MG63 (cell line): ENCODE measurements at regions not wholly inside any gene's neighbourhood (a gene's known extent, or its start where the extent isn't known, plus 50 kb on each side); places are given as distances from the start of the nearest gene placed in this dataset.

Source experiments
- DNase-seq: peaks from one replicate; pipeline ENCODE4 v3.0.0-alpha.2; 2020
- H3K27me3 ChIP-seq: fragments of 250-450 bp; sonication (Bioruptor Pico); 2 replicates; pipeline ENCODE4 v1.5.1; 2020; ENCODE audit warnings: mild to moderate bottlenecking, moderate library complexity
- H3K36me3 ChIP-seq: fragments of 250-450 bp; sonication (Bioruptor Pico); 2 replicates; pipeline ENCODE4 v1.5.1; 2020; ENCODE audit warnings: mild to moderate bottlenecking, moderate library complexity
- H3K4me3 ChIP-seq: fragments of 250-450 bp; sonication (Bioruptor Pico); 2 replicates; pipeline ENCODE4 v1.5.1; 2020; ENCODE audit warnings: mild to moderate bottlenecking, moderate library complexity
- H3K9me3 ChIP-seq: fragments of 250-450 bp; sonication (Bioruptor Pico); 2 replicates; pipeline ENCODE4 v1.5.1; 2020; ENCODE audit warnings: mild to moderate bottlenecking, moderate library complexity

DNA sequence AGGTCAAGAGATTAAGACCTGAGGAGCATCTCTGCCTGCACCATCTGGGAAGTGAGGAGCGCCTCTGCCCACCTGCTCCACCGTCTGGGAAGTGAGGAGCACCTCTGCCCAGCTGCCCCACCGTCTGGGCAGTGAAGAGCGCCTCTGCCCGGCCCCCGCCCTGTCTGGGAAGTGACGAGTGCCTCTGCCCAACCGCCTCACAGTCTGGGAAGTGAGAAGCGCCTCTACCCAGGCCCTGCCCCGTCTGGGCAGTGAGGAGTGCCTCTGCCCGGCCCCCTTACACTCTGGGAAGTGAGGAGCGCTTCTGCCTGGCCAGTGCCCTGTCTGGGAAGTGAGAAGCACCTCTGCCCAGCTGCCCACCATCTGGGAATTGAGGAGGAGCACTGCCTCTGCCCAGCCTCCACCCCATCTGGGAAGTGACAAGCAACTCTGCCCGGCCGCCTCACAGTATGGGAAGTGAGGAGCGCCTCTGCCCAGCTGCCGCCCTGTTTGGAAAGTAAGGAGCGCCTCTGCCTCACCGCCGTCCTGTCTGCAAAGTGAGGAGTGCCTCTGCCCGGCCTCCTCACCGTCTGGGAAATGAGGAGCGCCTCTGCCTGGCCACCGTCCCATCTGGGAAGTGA is 270.4 kb upstream of the NRSN1 start:
- Histone ChIP-seq H3K27me3 (no peaks in the 10 kb centered on the region), H3K4me3 (no peak overlapping the region), H3K9me3 (no peaks in the 10 kb centered on the region), H3K36me3 (no peaks in the 10 kb centered on the region)
- DNase-seq: no peak

DNA sequence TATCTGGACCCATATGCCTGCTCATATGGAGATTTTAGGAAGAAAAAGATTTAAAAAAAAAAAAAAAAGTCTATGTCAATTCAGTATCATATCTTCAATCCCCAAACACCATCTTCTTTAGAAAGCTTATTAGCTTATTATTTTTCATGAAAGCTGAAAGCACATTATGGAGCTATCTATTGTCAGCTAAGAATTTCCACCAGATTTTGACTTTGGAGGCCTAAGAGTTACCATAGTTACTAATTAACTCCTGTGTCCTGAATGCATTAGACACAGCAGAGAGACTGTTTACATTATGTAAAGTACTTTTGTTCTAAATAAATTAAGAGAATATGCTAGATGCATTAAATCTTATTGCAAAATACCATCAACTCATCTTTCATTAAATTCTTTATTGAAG is 255.5 kb upstream of the NRSN1 start:
- Histone ChIP-seq H3K36me3 (no peaks in the 10 kb centered on the region), H3K9me3 (no peaks in the 10 kb centered on the region), H3K27me3 (no peaks in the 10 kb centered on the region), H3K4me3 (no peak overlapping the region)
- DNase-seq: no peak

DNA sequence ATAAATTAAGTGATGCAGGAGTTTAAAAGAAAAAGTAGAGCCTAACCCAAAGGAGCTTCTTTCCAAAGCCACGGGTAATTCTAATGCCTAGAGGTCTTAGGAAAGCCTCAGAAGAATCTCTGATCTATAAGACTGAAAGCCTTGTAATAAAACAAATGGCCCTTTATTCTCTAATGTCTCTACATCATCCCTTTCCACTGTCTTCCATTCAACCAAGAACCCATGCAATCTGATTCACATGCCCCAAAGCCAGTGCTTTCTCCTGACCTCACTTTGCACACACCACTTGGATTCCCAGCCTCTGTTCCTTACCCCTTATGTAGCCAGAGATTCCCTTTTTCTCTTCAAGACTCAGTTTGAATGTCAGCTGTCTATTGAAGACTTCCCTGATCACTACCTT is 252.9 kb upstream of the NRSN1 start:
- no peak for DNase-seq
- no peak overlapping the region for H3K4me3 ChIP-seq
- H3K36me3 ChIP-seq: no peaks in the 10 kb centered on the region
- no peaks in the 10 kb centered on the region for H3K27me3 ChIP-seq
- H3K9me3 ChIP-seq: no peaks in the 10 kb centered on the region

DNA sequence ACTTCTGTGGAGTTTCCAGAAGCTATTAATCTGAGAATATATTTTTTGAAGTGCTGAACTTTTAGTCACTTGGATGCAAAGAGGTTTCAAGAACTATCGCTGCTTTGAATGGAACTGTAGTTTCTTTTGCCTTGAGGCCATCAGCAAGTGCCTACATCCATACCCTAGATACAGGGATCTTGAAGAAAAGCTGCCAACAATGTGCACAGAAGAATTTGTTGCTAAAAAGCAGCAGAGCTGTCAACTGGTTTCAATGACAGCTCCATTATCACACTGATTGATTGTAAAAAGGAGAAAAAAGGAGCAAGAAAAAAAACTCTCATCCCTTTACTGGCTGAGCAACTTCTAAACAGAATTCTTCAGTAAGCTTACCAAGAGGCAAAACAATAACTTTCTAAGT is 251.0 kb upstream of the NRSN1 start:
- DNase-seq: no peak
- Histone ChIP-seq H3K4me3 (no peak overlapping the region), H3K9me3 (no peaks in the 10 kb centered on the region), H3K27me3 (no peaks in the 10 kb centered on the region), H3K36me3 (no peaks in the 10 kb centered on the region)

DNA sequence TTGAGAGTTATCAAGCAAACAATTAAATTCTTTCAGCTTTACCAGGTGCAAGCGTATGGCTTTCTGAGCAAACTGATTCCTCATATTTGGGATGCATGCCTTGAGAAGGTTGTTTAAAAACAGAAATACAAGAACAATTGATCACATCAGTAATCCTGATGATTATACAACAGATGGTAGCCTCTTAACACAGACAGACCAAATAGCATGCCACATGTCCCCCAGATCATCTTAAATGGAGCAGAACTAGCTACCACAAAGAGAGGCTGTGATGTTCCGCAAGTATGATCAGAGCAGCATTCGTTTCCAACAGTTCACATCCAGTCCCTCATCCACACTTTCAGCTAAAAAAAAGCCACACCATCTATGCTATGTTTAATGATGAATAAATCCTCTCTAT is 246.2 kb upstream of the NRSN1 start:
- no peaks in the 10 kb centered on the region for H3K27me3 ChIP-seq
- H3K36me3 ChIP-seq: no peaks in the 10 kb centered on the region
- no peaks in the 10 kb centered on the region for H3K9me3 ChIP-seq
- no peak overlapping the region for H3K4me3 ChIP-seq
- DNase-seq: no peak

DNA sequence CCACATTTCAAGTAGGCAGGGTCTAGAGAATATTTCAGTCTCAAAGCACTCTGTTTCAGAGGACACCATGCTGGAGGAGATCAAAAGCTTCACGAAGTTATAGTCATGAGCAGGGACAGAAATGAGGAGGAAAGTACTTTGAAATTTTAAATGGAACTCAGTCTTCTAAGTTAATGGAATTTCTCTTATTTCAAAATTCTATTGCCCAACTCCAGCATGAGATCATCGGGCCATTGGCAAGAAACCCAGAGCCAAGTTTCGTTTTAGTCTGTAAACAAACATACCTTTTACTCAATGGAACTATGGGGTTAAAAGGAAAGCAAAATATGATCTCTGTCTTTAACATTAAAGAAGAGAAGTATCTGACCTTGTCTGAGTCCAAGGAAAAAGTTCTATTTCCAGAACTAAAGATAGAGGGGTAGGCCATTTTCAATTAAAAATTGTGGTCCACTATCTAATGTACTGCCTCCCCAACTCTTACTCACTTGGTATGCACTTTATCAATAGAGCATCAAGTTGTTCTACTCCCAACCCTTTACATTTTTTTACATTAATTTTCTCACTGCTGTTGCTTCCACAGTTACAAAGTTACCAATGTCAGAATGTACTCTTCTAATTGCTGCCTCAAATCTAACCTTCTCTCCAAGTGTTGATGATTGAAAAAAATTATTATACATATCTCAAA is 235.3 kb upstream of the NRSN1 start:
- Histone ChIP-seq H3K9me3 (no peaks in the 10 kb centered on the region), H3K4me3 (no peak overlapping the region), H3K27me3 (no peaks in the 10 kb centered on the region), H3K36me3 (no peaks in the 10 kb centered on the region)
- DNase-seq: peak; percentile 11

DNA sequence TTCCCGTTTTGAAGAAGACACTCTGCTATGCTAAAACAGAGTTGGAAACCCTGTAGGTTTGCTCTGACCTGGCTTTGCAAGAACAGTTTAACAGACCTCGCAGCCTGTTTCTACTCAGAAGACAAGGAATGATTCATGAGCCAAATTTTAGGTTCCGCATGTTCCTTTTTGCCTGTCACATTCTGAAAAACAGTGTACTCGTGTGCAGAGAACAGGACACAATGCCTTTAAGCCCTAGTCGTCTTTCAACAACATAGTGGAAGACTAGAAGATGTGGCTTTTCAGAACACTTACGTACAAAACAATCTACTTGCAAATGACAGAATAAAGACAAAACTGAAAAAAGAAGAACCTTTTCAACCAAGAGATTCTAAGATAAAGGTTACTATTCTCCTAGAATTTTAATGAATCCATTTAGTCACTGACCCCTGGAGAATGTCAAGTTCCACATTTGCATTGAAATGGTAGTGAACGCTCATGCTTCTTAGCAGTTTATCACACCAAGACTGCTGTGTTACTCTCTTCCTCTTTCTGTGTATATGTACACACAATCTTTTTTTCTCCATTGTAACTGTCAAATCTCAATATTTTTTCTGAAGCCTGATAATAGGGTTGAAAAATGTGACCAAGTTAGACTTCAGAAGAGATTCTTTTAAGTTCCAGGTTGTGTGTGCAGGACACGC is 220.7 kb upstream of the NRSN1 start:
- H3K36me3 ChIP-seq: no peaks in the 10 kb centered on the region
- no peak for DNase-seq
- H3K27me3 ChIP-seq: no peaks in the 10 kb centered on the region
- no peak overlapping the region for H3K4me3 ChIP-seq
- no peaks in the 10 kb centered on the region for H3K9me3 ChIP-seq

DNA sequence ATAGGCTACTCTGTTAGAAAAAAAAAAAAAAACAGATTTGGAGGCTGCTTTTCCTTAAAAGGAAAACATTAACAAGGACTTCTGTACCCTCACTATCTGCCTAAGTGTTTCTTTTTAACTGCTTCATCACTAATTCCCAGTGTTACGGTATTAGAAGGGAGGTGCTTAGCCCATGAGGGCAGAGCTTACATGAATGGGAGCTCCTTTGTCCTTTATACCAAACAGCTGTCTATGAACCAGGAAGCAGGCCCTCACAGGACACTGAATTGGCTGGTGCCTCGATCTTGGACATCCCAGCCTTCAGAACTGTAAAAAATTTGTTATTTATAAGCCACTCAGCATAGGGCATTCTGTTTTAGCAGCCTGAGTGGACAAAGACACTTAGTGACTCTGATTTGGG is 215.6 kb upstream of the NRSN1 start:
- Histone ChIP-seq H3K4me3 (no peak overlapping the region), H3K27me3 (no peaks in the 10 kb centered on the region), H3K36me3 (no peaks in the 10 kb centered on the region), H3K9me3 (no peaks in the 10 kb centered on the region)
- DNase-seq: no peak

DNA sequence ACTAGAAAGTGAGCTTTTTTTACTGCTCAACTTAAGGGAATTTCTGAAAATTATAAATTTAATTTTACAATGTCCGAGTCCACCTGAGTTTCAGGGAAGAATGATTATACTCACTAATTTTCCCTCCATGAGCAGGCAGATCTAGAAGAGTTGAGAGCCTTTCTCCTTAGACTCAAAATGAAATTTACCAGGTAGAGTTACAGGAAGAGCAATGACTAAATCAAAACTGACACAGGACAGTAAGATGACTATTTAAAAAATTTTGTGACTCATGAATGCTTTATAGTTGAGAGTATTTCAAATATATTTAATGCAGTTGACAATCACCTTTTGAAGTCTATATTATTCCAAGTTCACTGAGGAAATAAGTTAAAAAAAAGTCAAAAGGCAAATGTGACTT is 198.1 kb upstream of the NRSN1 start:
- DNase-seq: no peak
- Histone ChIP-seq H3K27me3 (no peaks in the 10 kb centered on the region), H3K4me3 (no peak overlapping the region), H3K9me3 (no peaks in the 10 kb centered on the region), H3K36me3 (no peaks in the 10 kb centered on the region)

DNA sequence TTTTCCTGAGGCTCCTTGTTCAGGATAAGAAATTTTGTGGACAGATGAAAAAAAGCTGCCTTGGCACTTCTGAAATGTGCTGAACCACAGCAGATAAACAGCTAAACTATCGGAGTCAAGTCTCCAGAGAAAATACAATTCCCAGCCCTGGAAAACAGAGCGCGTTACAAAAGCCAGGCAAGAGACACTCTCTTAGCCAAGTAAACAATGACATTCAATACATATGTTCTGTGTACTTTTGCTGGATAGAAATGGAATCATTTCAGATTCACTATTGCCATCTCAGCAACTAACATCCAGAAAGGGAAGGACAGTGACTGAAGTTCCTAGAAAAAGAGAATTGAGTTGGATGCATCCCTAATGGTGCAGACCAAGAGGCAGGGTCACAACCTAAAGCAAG is 196.8 kb upstream of the NRSN1 start:
- Histone ChIP-seq H3K4me3 (no peak overlapping the region), H3K9me3 (no peaks in the 10 kb centered on the region), H3K27me3 (no peaks in the 10 kb centered on the region), H3K36me3 (no peaks in the 10 kb centered on the region)
- no peak for DNase-seq

DNA sequence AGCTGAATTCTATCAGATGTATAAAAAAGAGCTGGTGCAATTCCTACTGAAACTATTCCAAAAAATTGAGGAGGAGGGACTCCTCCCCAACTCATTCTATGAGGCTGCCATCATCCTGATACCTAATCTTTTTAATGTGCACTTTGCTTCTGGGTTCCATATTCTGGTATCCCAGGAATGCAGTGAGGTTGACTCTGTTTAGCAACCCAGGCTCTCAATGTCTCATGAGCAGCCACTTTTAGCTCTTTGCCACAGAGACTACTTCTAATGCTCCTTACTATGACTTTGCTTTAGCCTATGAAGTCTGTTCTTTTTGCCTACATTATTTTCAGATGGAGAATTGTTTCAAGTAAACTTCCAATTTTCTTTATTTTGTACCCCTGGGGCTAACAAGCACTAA is 185.5 kb upstream of the NRSN1 start:
- no peaks in the 10 kb centered on the region for H3K9me3 ChIP-seq
- H3K27me3 ChIP-seq: no peaks in the 10 kb centered on the region
- DNase-seq: no peak
- no peak overlapping the region for H3K4me3 ChIP-seq
- no peaks in the 10 kb centered on the region for H3K36me3 ChIP-seq

DNA sequence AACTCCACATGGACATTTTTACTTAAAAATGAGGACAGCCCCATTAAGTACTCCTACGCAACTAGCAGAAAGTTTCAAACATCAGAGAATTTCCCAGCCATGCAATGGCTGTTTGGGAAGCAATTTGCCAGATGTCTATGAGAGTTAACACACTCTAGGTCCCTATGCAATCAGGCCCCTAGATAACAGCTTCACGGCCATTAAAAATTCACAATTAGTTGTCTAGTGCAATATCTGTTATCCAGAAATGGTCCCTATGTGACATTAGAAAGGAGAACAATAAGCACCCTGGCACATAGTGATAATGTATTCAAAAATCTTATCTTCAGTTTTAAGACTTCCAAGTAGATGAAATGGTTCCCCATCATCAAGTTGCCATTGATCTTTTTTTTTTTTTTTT is 174.3 kb upstream of the NRSN1 start:
- Histone ChIP-seq H3K36me3 (no peaks in the 10 kb centered on the region), H3K9me3 (no peaks in the 10 kb centered on the region), H3K27me3 (no peaks in the 10 kb centered on the region), H3K4me3 (no peak overlapping the region)
- no peak for DNase-seq

DNA sequence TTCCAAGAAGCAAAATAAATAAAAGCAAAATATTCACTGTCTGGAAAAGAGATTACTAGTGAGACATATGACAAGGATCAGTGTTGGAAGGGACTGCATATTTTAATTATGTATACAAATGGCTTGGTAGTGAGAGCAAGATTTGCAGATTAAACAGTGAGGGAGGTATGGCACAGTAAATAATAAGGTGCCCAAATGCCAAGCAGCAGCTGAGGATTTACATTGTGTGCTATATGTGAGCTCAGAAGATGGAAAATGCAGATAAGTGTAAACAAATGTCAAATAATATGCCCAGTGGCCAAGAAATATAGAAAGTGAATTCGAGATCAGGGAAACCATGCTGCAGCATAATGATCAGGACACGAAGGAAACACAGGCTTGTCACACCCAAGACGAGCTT is 173.8 kb upstream of the NRSN1 start:
- no peaks in the 10 kb centered on the region for H3K27me3 ChIP-seq
- H3K36me3 ChIP-seq: no peaks in the 10 kb centered on the region

DNA sequence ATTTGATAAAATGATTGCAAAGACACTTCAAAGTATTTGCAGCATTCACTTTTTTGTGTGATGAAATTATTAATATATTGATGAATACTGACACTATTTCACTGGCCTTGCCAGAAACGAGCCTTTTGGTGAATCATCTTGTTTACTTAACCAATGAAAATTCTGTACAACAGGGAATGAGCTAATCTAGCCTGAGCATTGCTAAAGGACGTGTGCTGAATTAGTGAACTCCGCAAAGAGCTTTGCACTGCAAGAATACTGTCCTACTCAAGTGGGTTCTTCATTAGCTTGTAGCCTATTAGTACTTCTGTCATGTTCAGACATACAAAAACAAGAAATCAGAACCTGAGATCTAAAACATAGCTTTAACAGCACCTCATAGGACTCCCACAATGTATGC is 172.0 kb upstream of the NRSN1 start:
- H3K27me3 ChIP-seq: no peaks in the 10 kb centered on the region
- no peaks in the 10 kb centered on the region for H3K9me3 ChIP-seq
- no peak overlapping the region for H3K4me3 ChIP-seq
- no peaks in the 10 kb centered on the region for H3K36me3 ChIP-seq
- no peak for DNase-seq

More for the DNA sequence above, 173.8 kb upstream of the NRSN1 start:
- no peak for DNase-seq
- Histone ChIP-seq H3K4me3 (no peak overlapping the region), H3K9me3 (no peaks in the 10 kb centered on the region)

DNA sequence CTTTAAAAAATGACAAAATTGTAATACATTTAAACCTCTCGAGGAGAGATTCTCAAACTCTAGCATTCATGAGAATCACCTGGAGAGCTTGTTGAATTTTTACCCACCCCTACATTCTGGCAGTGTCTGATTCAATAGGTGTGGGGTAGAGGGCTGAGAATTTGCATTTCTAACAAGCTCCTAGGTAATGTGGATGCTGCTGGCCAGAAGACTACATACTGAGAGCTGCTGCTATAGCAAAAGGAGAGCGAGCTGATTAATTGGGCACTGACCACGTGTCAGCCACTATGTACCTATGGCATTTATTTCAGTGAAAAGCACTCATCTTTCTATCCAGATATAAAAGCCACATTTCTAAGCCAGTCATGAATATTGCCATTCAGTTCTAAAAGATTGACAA is 169.0 kb upstream of the NRSN1 start:
- DNase-seq: no peak
- no peaks in the 10 kb centered on the region for H3K27me3 ChIP-seq
- no peaks in the 10 kb centered on the region for H3K36me3 ChIP-seq
- no peak overlapping the region for H3K4me3 ChIP-seq
- H3K9me3 ChIP-seq: no peaks in the 10 kb centered on the region

DNA sequence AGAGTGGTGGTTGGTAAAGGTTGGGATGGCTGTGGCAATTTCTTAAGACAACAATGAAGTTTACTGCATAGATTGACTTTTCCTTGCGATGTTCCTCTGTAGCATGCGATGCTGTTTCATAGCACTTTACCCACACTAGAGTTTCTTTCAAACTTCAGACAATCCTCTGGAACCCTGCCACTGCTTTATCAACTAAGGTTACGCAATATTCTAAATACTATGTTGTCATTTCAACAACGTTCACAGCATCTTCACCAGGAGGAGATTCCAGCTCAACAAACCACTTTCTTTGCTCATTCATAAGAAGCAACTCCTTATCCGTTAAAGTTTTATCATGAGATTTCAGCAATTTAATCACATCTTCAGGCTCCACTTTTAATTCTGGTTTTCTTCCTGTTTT is 161.2 kb upstream of the NRSN1 start:
- H3K27me3 ChIP-seq: no peaks in the 10 kb centered on the region
- H3K4me3 ChIP-seq: no peak overlapping the region
- no peak for DNase-seq
- no peaks in the 10 kb centered on the region for H3K36me3 ChIP-seq
- H3K9me3 ChIP-seq: no peaks in the 10 kb centered on the region

DNA sequence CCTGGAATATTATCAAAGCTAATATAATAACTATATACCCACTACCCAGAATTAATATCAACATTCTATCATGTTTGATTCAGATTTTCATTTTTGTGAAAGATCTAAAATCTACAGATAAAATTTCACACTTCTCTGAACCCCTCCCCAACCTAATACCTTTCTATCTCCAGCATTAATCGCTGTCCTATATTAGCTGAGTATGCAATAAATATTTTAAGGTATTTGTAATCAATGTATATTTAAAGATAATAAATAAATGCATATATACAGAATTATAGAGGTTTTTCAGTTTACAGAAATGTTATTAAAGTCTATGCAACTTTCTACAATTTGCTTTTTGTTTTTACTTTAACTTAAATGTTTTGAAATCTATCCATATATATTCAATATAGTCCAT is 156.7 kb upstream of the NRSN1 start:
- no peak for DNase-seq
- Histone ChIP-seq H3K36me3 (no peaks in the 10 kb centered on the region), H3K9me3 (no peaks in the 10 kb centered on the region), H3K27me3 (no peaks in the 10 kb centered on the region), H3K4me3 (no peak overlapping the region)

DNA sequence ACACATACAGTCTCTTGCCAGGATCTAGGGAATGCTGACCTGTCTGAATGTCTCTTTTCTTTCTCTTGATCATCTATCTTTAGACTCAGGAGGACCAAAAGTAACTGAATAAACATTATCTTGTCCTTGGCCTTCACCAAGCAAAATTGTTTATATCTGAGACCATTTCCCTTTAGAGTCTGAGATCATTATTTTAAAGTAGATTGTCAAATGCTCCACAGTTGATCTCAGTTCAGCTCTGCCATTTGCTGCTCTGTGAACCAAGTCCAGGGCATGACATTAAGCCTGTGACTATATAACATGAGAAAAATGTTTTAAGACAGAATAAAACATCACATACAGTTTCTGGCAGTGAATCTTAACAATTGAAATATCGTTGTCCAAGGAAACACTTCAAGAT is 148.3 kb upstream of the NRSN1 start:
- no peaks in the 10 kb centered on the region for H3K36me3 ChIP-seq
- H3K27me3 ChIP-seq: no peaks in the 10 kb centered on the region
- no peak overlapping the region for H3K4me3 ChIP-seq
- no peaks in the 10 kb centered on the region for H3K9me3 ChIP-seq
- DNase-seq: no peak
